Suppressor macrophage treated with lipopolysaccharide for 4 hours (primary cell): ENCODE measurements at regions not wholly inside any gene's neighbourhood (a gene's known extent, or its start where the extent isn't known, plus 50 kb on each side); places are given as distances from the start of the nearest gene placed in this dataset.
A peak's percentile ranks its signal among the peaks of the same experiment; 100 is the strongest.
"Not testable (repeated sequence)": the region's sequence is repeated elsewhere in the genome, so short reads cannot be mapped to it uniquely, and the experiment has no call there.

Source experiments
- DNase-seq: peaks from one replicate; pipeline ENCODE4 v3.0.0-alpha.2; 2020

- no peak for DNase-seq
Measured at GRCh38 chr2:195124391-195125079, 532.5 kb upstream of the SLC39A10 start.

DNA sequence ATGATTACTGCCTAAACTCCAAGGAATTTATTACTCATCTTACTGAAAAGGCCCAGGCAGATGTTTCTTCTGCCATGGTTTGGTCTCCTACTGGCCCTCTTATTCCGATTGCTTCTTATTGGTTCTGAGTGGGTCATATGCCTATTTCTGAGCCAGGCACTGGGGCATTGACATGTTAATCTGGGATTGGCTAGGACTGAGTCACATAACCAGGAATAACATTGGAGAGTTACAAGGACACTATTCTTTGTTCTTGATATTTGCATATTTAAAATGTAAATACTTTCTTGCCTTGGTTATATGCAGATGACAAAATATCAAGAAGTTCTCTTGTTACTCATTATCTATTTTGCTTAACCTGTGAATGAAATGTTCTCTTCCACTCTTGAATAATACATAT is 534.4 kb upstream of the SLC39A10 start:
- no peak for DNase-seq

GRCh38 chr2:195121341-195121740 is 535.7 kb upstream of the SLC39A10 start:
- no peak for DNase-seq

- DNase-seq = no peak
Measured at GRCh38 chr2:195119231-195119630, 537.8 kb upstream of the SLC39A10 start.

GRCh38 chr2:195118276-195118675 is 538.8 kb upstream of the SLC39A10 start:
- DNase-seq = no peak

GRCh38 chr2:195117011-195117410 is 540.0 kb upstream of the SLC39A10 start:
- no peak for DNase-seq

DNA sequence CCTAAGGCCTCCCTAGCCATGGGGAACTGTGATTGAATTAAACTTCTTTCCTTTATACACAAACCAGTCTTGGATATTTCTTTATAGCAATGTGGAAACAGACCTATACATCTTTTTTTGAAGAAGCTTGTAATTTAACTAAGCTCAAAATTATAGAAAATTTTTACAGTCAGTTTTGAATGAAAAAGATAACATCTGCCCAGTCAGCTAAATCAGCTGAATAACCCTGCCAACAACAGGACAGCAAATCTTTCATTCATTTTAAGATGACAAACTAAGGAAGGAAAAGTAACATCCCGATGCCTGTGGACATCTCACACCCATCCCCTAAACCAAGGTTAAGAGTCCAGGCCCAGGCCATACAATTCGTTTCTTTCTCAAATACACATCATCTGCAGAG is 541.3 kb upstream of the SLC39A10 start:
- DNase-seq = no peak

DNA sequence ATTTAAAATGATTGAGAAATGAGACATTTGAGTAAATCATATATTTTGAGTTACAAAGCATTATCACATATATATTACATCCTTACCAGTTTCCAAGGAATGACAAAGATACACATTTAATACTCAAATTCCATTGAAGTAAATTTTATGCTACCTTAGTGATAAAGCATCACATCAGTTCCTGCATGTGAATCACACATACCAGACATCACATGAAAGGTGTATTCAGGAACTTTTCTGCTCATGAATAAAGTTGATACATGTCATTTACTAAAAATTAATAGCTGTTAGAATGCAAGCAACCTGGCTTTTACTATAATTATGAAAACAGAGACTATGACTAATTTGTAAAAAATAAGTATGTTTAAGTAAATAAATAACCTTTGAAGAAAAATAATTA is 548.8 kb upstream of the SLC39A10 start:
- DNase-seq = no peak

- no peak for DNase-seq
Measured at GRCh38 chr2:195106681-195107380, 550.2 kb upstream of the SLC39A10 start.

- no peak for DNase-seq
Measured at GRCh38 chr2:195105581-195105980, 551.4 kb upstream of the SLC39A10 start.

DNA sequence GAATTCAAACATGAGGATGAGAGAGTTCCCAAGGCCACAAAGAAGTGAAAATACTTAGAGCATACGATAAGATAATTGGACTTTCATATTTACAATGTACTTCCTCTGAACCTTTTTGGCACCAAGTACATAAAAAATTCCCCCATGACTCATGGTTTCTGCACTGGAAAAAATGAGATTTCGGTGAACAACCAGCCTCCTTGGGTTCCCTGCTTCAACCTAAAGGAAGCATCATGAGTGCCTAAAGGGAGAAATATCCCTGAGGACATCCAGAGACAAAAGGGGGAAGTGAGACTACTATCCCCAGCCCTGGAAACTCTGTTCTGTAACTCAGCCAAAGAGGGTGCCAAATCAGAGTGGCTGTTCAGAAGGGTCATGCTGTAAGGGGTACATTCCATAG is 562.7 kb upstream of the SLC39A10 start:
- peak; percentile 28 for DNase-seq

DNA sequence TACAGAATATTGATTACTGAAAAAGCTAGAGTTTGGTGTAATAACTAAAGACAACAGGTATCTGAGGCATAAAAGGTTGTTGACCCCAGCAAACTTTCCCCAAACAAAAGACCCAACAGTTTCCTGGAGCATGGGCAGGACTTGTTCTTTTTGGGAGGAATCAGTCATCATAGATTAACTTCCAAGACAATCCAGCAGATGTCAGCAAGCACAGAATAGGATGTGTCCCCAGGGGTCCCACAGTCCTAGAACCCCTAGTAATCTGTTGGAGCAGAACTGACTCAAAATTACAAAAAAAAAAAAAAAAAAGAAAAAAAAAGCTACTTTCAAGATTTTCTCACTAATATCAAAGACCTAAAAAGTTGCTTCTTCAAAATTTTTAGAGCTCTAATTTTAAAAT is 564.7 kb upstream of the SLC39A10 start:
- DNase-seq = no peak

- not testable (repeated sequence) for DNase-seq
Measured at GRCh38 chr2:195072806-195073205, 584.2 kb upstream of the SLC39A10 start.

DNA sequence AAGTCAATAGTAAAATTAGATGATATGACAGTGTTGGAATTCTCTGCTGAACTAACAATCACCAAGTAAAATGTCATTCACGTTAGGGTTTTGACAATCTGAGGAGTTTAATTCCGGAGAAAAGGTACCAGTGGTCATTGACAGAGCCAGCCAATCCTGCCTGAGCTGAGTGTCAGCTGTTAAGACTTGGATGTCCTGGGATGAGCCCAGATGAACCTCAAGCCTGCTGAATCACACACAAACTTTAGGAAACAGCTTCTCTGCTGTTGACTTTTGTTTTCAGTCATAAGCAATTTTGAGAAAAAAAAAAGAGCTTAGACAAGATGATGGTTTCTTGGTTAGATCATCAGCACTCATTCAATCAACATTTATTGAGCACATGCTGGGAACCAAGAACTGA is 600.0 kb upstream of the SLC39A10 start:
- DNase-seq = no peak

DNA sequence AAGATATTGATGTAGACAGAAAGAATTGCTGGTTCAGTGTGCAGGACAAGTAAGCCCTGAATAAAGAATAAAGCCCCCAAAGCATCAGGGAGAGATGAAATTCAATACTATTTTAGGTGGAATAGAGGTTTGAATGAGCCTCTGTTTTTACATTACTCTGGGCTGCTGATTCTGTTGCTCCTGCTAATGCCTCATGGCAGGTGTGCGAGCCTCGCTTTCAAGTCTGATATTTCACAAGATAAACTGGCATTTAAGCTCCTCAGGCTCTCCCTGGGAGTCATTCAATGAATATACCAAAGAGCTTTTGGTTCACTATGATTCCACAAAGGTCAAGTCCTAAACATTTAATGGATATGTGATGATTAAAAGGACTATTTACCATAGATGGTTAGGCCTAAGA is 601.0 kb upstream of the SLC39A10 start:
- DNase-seq = no peak

- no peak for DNase-seq
Measured at GRCh38 chr2:195051401-195051800, 605.6 kb upstream of the SLC39A10 start.

DNA sequence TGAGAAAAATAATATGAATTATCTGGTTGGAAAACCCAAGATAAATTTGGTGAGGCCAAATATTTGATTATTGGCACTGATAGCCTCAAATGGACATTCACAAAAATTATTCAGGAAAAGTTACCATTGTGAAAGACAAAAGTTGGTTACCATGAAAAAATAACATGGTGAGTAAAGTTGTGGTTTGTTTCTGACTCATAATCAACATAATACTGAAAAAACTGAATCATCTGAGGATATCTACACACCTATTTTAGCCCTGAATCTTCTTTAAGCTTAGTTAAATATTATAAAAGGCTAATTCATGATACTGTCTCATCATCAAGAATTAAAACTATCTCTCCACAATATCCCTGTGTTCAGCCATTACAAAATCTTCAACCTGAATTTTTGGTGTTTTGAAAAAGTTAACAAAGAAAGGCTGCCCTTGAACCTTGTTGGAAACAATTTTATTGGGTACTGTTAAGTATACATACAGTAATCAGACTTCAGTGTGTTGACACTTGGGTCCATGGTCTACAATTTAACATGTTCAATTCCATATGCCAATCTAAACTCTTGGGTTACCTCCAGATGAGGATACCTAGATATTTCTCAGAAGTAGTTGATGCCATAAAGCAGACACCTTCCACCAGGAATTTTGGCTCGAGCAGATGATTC is 607.5 kb upstream of the SLC39A10 start:
- no peak for DNase-seq

DNA sequence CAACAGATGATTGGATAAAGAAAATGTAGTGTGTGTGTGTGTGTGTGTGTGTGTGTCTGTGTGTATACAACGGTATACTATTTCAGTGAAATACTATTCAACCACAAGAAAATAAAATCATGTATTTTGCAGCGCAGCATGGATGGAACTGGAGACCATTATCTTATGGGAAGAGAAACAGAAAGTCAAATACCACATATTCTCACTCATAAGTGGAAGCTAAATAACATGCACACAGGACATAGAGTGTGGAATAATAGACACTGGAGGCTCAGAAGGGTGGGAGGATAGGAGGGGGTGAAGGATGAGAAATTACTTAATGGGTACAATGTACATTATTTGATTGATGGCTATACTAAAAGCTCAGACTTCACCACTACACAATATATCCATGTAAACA is 609.1 kb upstream of the SLC39A10 start:
- no peak for DNase-seq

- no peak for DNase-seq
Measured at GRCh38 chr2:195044801-195045200, 612.2 kb upstream of the SLC39A10 start.

- DNase-seq = no peak
Measured at GRCh38 chr2:195038153-195038552, 618.9 kb upstream of the SLC39A10 start.

DNA sequence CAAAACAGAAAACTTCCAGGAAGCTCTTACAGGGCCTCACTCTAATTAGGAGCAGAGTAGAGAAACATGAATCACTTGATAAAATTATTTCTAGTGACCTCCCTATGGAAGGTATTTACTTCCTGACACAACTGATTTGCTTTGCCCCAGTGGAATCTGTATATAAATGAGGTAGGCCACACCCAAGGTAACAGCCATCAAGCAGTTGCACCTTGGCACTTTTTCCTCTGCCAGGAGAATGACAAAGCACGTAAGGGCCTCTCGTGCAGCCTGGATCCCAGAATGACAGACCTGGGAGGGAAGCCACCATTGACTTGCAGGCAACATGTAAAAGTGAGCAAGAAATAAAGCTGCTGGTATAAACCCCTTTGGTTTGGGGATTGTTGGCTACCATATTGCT is 620.0 kb upstream of the SLC39A10 start:
- DNase-seq = no peak

- no peak for DNase-seq
Measured at GRCh38 chr2:195031411-195031810, 625.6 kb upstream of the SLC39A10 start.

DNA sequence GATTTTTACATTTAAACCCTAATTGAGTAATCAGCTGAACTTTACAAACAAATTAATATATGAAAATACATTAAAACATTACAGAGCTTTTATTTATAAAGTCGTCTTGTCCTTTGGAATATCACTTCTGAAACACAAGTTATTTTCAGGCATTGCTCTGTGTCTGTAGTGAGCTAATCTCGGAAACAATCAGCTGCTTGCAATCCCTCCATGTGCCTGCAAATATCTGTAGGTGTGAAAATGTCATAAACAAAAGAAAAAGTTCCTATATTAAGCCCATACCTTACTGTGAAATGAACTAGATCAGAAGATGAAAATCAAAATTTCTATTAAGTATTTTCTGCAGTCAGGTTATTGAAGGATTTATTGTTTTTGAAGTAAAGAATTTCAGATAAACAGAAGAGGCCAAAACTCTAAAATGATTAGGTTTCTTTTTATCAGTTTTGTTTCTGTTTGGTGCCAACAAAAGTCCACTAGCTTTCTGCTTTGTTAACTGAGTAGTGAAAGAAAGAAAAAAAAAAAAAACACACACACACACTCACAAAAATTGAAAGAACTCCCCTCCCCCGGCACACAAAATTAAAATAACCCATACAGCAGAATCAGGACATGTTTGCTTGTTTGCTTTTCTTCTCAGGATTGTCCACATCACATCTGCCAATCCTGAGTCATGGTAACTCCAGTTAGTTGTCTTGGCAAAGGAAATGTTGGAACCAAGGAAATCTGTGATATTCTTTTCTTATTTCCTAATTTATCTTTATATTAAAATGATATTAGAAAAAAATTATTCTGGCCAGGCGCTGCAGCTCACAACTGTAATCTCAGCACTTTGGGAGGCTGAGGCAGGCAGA is 627.0 kb upstream of the SLC39A10 start:
- DNase-seq = no peak
